GM12892 (cell line): ENCODE measurements at regions not wholly inside any gene's neighbourhood (a gene's known extent, or its start where the extent isn't known, plus 50 kb on each side); places are given as distances from the start of the nearest gene placed in this dataset.

Source experiments
- POLR2A ChIP-seq: IDR thresholded peaks from 2 replicates; pipeline ENCODE4 v1.6.1; 2011; ENCODE audit warnings: low read depth, low read length, control low read depth
- POLR2AphosphoS5 ChIP-seq: IDR thresholded peaks from 2 replicates; pipeline ENCODE4 v1.6.1; 2011; ENCODE audit warnings: low read depth, low read length, control low read depth

DNA sequence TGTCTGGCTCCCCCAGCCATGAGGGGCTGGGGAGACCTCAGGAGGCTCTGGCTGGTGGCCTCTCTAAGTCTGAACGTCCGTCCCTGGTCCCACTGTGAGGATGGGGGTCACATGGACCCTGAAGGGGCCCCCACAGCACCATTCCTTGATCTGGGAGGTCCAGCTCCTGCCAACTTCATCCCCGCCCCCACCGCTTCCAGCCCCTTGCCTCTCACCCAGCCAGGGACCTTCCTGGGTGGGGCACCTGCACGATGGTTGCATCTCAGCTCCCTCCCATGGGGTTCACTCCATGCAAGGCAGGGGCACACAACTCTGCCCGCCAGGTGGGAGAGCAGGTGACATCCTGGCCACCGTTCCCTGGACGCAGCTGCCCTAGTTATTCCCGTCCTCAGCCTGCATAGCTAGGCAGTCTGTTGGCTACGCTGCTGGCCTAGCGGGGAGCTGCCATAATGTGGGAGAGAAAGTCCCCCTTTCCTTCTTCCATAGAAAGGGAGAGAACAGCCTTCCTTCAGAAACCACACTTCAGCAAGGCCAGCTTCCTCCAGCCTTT lies 217.9 kb upstream of the RPL38 start:
- TF ChIP-seq POLR2A (no peak), POLR2AphosphoS5 (no peak)
